MM.1S (cell line): ENCODE measurements at regions not wholly inside any gene's neighbourhood (a gene's known extent, or its start where the extent isn't known, plus 50 kb on each side); places are given as distances from the start of the nearest gene placed in this dataset.

Experiments used
- DNase-seq: peaks from one replicate; pipeline ENCODE4 v3.0.0-alpha.2; 2015
- H2AFZ ChIP-seq: fragments of 300-600 bp; sonication (generic); 2 replicates; pipeline ENCODE4 v1.6.0; 2016; ENCODE audit warnings: antibody characterized with exemption, low read length
- H3F3A ChIP-seq: fragments of 300-600 bp; sonication (generic); 2 replicates; pipeline ENCODE4 v1.6.1; 2016; ENCODE audit warnings: mild to moderate bottlenecking, antibody characterized with exemption, low read length, moderate library complexity, mixed read lengths; ENCODE audit not compliant: insufficient read depth
- H3K27ac ChIP-seq: fragments of 300-600 bp; sonication (generic); 2 replicates; pipeline ENCODE4 v1.5.1; 2016; ENCODE audit warnings: mild to moderate bottlenecking, low read length
- H3K27me3 ChIP-seq: fragments of 300-600 bp; sonication (generic); replicated peaks from 2 replicates; pipeline ENCODE4 v1.6.0; 2016; ENCODE audit warnings: low read length; ENCODE audit not compliant: insufficient read depth
- H3K36me3 ChIP-seq: fragments of 300-600 bp; sonication (generic); replicated peaks from 2 replicates; pipeline ENCODE4 v1.6.1; 2016; ENCODE audit warnings: mild to moderate bottlenecking, low read length, mixed read lengths; ENCODE audit not compliant: insufficient read depth
- H3K4me1 ChIP-seq: fragments of 300-600 bp; sonication (generic); 2 replicates; pipeline ENCODE4 v1.6.1; 2016; ENCODE audit warnings: low read length, mixed read lengths
- H3K4me2 ChIP-seq: fragments of 300-600 bp; sonication (generic); 2 replicates; pipeline ENCODE4 v1.6.0; 2016; ENCODE audit warnings: low read depth, low read length
- H3K4me3 ChIP-seq: fragments of 300-600 bp; sonication (generic); 2 replicates; pipeline ENCODE4 v1.5.1; 2016; ENCODE audit warnings: low read length, mixed read lengths
- H3K79me2 ChIP-seq: fragments of 300-600 bp; sonication (generic); 2 replicates; pipeline ENCODE4 v1.6.1; 2016; ENCODE audit warnings: mixed run types, low read length, mixed read lengths
- H3K9ac ChIP-seq: fragments of 300-600 bp; sonication (generic); 2 replicates; pipeline ENCODE4 v1.6.1; 2016; ENCODE audit warnings: low read length, mixed read lengths
- H3K9me2 ChIP-seq: fragments of 300-600 bp; sonication (generic); replicated peaks from 2 replicates; pipeline ENCODE4 v1.6.1; 2016; ENCODE audit warnings: mild to moderate bottlenecking, low read length, mixed read lengths; ENCODE audit not compliant: insufficient read depth
- H3K9me3 ChIP-seq: fragments of 300-600 bp; sonication (generic); replicated peaks from 2 replicates; pipeline ENCODE4 v1.6.1; 2016; ENCODE audit warnings: mild to moderate bottlenecking, low read length, mixed read lengths; ENCODE audit not compliant: insufficient read depth
- H4K20me1 ChIP-seq: fragments of 300-600 bp; sonication (generic); 2 replicates; pipeline ENCODE4 v1.6.1; 2016; ENCODE audit warnings: mild to moderate bottlenecking, low read length, moderate library complexity, mixed read lengths; ENCODE audit not compliant: insufficient read depth
- CTCF ChIP-seq: fragments of 300-600 bp; sonication (generic); IDR thresholded peaks from 2 replicates; pipeline ENCODE4 v1.5.1; 2016; ENCODE audit warnings: antibody characterized with exemption, low read length, mixed read lengths
- EZH2 ChIP-seq: fragments of 300-600 bp; sonication (generic); optimal IDR thresholded peaks from 2 replicates; pipeline ENCODE3; 2017; ENCODE audit warnings: low read depth, mild to moderate bottlenecking, antibody characterized with exemption, low read length, mixed read lengths
- EZH2phosphoT487 ChIP-seq: fragments of 300-600 bp; sonication (generic); IDR thresholded peaks from 2 replicates; pipeline ENCODE4 v1.6.1; 2018; ENCODE audit warnings: antibody characterized with exemption, low read length

DNA sequence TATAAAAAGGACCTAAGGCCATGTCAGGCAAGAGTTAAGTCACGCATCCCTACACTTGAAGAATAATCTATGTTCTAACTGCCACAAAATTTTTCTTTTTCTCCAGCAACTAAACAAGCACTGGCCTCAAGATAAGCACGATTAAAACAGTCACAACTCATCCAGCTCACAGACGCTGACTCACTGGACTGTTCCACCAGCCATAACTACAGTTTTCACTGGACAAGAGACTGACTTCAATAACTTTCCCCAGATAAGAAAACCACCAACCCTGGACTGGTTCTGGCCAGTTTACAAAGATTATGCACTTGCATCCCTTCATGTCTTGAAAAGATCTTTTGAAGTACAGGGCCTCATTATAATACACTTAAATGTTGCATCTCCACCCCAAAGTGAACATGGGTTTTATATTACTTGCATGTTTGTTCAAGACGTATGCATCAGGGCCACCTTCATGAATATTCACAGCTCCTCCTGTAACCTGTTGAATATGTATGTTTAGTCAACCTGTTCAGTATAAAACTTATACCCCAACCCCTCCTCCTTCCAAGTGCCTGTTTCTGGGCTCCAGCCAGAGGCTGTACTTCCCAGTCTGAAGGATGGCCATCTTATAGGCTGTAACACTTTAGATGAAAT lies 129.3 kb upstream of the EPB41L4A start:
- no peaks in the 10 kb centered on the region for H3K9me2 ChIP-seq
- H3K79me2 ChIP-seq, result no peaks in the 10 kb centered on the region
- H4K20me1 ChIP-seq, result no peaks in the 10 kb centered on the region
- H3K4me3 ChIP-seq, result peak overlapping the region; percentile 28; the same call in 1 of the 2 replicates
- H3K4me2 ChIP-seq, result peak overlapping the region; percentile 62; the same call in 1 of the 2 replicates
- H2AFZ ChIP-seq, result peak overlapping the region; percentile 42
- H3K27me3 ChIP-seq, result no peaks in the 10 kb centered on the region
- TF ChIP-seq EZH2 (no peak), EZH2phosphoT487 (no peak), CTCF (no peak)
- H3K9me3 ChIP-seq, result no peaks in the 10 kb centered on the region
- no peak overlapping the region for H3K9ac ChIP-seq
- H3K36me3 ChIP-seq, result no peaks in the 10 kb centered on the region
- DNase-seq, result no peak
- peaks cover 8% of the 10 kb centered on the region; the same call in 1 of the 2 replicates for H3F3A ChIP-seq
- H3K27ac ChIP-seq, result no peak overlapping the region
- H3K4me1 ChIP-seq, result peaks cover 16% of the 10 kb centered on the region

DNA sequence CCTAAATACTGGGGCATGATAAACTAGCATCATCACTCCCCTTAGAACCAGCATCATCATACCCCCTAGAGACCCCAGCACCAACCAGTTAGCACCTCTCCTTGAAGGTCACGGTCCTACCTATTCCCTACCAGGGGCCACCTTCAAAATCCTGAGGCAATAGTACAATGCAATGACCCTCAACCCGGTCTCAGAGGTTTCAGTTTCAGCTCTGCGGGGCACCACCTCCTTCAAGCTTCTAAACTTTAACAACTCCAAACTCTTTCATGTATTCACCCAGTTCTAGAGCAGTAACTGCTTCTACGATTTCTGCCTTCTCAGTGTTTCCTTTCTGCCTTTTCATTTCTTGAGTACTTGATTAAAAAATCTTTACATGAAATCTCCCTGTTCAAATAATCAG lies 130.1 kb upstream of the EPB41L4A start:
- no peaks in the 10 kb centered on the region for H3K9me2 ChIP-seq
- no peaks in the 10 kb centered on the region for H4K20me1 ChIP-seq
- H3K36me3 ChIP-seq, result no peaks in the 10 kb centered on the region
- H3K4me1 ChIP-seq, result peaks cover 16% of the 10 kb centered on the region
- H3K9me3 ChIP-seq, result no peaks in the 10 kb centered on the region
- H3F3A ChIP-seq, result peaks cover 8% of the 10 kb centered on the region; the same call in 1 of the 2 replicates
- peak; percentile 73 for DNase-seq
- peak overlapping the region; percentile 35; the same call in 1 of the 2 replicates for H3K27ac ChIP-seq
- H2AFZ ChIP-seq, result peak overlapping the region; percentile 42
- H3K9ac ChIP-seq, result no peak overlapping the region; the same call in 1 of the 2 replicates
- H3K79me2 ChIP-seq, result no peaks in the 10 kb centered on the region
- TF ChIP-seq EZH2 (no peak), EZH2phosphoT487 (no peak), CTCF (no peak)
- H3K27me3 ChIP-seq, result no peaks in the 10 kb centered on the region
- H3K4me3 ChIP-seq, result peak overlapping the region; percentile 28
- H3K4me2 ChIP-seq, result peak overlapping the region; percentile 62

DNA sequence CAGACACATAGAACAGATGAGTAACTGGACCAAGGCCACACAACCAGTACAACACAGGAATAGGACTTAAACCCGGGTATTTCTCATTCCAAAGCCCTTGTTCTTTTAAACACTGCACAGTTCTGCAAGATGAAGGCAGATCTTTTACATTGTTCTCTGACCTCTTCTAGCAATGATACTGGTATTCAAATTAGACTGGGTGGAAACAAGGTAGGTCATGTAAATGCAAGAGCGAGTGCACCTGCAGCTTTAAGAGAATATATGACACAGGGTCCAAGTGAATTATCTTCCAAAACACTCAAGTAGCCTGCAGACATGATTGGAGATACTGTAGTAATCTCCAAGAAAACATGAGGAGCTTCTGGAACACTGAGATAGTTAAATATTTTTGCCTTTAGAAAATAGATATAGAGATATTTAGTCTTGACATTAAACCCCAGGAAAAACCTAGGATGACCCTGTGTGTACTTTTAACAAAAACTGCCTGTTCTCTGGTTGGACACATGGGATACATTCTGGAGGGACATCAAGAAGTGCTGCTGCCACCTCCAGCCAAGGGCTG lies 130.6 kb upstream of the EPB41L4A start:
- H3K27me3 ChIP-seq, result no peaks in the 10 kb centered on the region
- H3K9ac ChIP-seq, result no peak overlapping the region; the same call in 1 of the 2 replicates
- H3K79me2 ChIP-seq, result no peaks in the 10 kb centered on the region
- no peaks in the 10 kb centered on the region for H4K20me1 ChIP-seq
- peaks cover 8% of the 10 kb centered on the region; the same call in 1 of the 2 replicates for H3F3A ChIP-seq
- no peaks in the 10 kb centered on the region for H3K36me3 ChIP-seq
- peaks cover 16% of the 10 kb centered on the region for H3K4me1 ChIP-seq
- no peaks in the 10 kb centered on the region for H3K9me2 ChIP-seq
- peak overlapping the region; percentile 28; the same call in 1 of the 2 replicates for H3K4me3 ChIP-seq
- peak; percentile 10 for DNase-seq
- TF ChIP-seq CTCF (no peak), EZH2 (no peak), EZH2phosphoT487 (no peak)
- H3K27ac ChIP-seq, result peak overlapping the region; percentile 35; the same call in 1 of the 2 replicates
- no peaks in the 10 kb centered on the region for H3K9me3 ChIP-seq
- peak overlapping the region; percentile 62 for H3K4me2 ChIP-seq
- peak overlapping the region; percentile 42 for H2AFZ ChIP-seq
